HAP-1 (cell line): ENCODE measurements at regions not wholly inside any gene's neighbourhood (a gene's known extent, or its start where the extent isn't known, plus 50 kb on each side); places are given as distances from the start of the nearest gene placed in this dataset.

Experiments used
- DNase-seq, 2 experiments: peaks; one replicate each; pipeline ENCODE4 v3.0.0-alpha.2; 2016 to 2020; ENCODE audit warnings: low spot score in 2 of 2
- H3K27me3 ChIP-seq: fragments of 250-450 bp; sonication (Bioruptor Pico); 2 replicates; pipeline ENCODE4 v1.5.1; 2020; ENCODE audit warnings: low read depth, mild to moderate bottlenecking, moderate library complexity
- H3K36me3 ChIP-seq: fragments of 250-450 bp; sonication (Bioruptor Pico); replicated peaks from 2 replicates; pipeline ENCODE4 v1.5.1; 2020; ENCODE audit warnings: mild to moderate bottlenecking
- H3K4me1 ChIP-seq: fragments of 250-450 bp; sonication (Bioruptor Pico); 2 replicates; pipeline ENCODE4 v1.5.1; 2020; ENCODE audit warnings: mild to moderate bottlenecking
- H3K4me3 ChIP-seq: fragments of 250-450 bp; sonication (Bioruptor Pico); 2 replicates; pipeline ENCODE4 v1.5.1; 2020; ENCODE audit warnings: mild to moderate bottlenecking, moderate library complexity
- H3K9me3 ChIP-seq: fragments of 250-450 bp; sonication (Bioruptor Pico); 2 replicates; pipeline ENCODE4 v1.5.1; 2020; ENCODE audit warnings: mild to moderate bottlenecking, moderate library complexity
- in situ Hi-C: fragments of 300-500 bp; cut with MboI; formaldehyde crosslinking; loops from 3 replicates; pipeline ENCODE4 v1.14.3; 2020; ENCODE audit warnings: low sequenced_read_pairs, inconsistent platforms, mixed read lengths

GRCh38 chr6:134692008-134692407 is 257.9 kb downstream of the ALDH8A1 start:
- H3K36me3 ChIP-seq, result no peaks in the 10 kb centered on the region
- DNase-seq, result no peak
- peaks cover 2% of the 10 kb centered on the region; the same call in 1 of the 2 replicates for H3K4me1 ChIP-seq
- in situ Hi-C loops, result no loop called here
- no peaks in the 10 kb centered on the region for H3K27me3 ChIP-seq
- H3K9me3 ChIP-seq, result no peaks in the 10 kb centered on the region
- no peak overlapping the region for H3K4me3 ChIP-seq

GRCh38 chr6:134691180-134691579 is 258.7 kb downstream of the ALDH8A1 start:
- in situ Hi-C loops, result no loop called here

GRCh38 chr6:134690048-134690447 is 259.9 kb downstream of the ALDH8A1 start:
- Histone ChIP-seq H3K27me3 (no peaks in the 10 kb centered on the region), H3K4me1 (peaks cover 2% of the 10 kb centered on the region; the same call in 1 of the 2 replicates), H3K4me3 (no peak overlapping the region), H3K9me3 (no peaks in the 10 kb centered on the region), H3K36me3 (no peaks in the 10 kb centered on the region)
- DNase-seq, result no peak
- in situ Hi-C loops, result no loop called here

More at GRCh38 chr6:134691180-134691579, 258.7 kb downstream of the ALDH8A1 start:
- DNase-seq, result no peak
- H3K4me1 ChIP-seq, result peaks cover 2% of the 10 kb centered on the region; the same call in 1 of the 2 replicates
- no peaks in the 10 kb centered on the region for H3K9me3 ChIP-seq
- no peaks in the 10 kb centered on the region for H3K36me3 ChIP-seq
- H3K27me3 ChIP-seq, result no peaks in the 10 kb centered on the region
- H3K4me3 ChIP-seq, result no peak overlapping the region

- in situ Hi-C loops, result no loop called here
- Histone ChIP-seq H3K9me3 (no peaks in the 10 kb centered on the region), H3K27me3 (no peaks in the 10 kb centered on the region), H3K4me1 (peaks cover 2% of the 10 kb centered on the region; the same call in 1 of the 2 replicates), H3K36me3 (no peaks in the 10 kb centered on the region), H3K4me3 (no peak overlapping the region)
- DNase-seq, result no peak
Measured at GRCh38 chr6:134689641-134690040, 260.3 kb downstream of the ALDH8A1 start.

GRCh38 chr6:134689177-134689576 is 260.7 kb downstream of the ALDH8A1 start:
- DNase-seq, result no peak
- in situ Hi-C loops, result no loop called here
- H3K36me3 ChIP-seq, result no peaks in the 10 kb centered on the region

GRCh38 chr6:134686071-134686470 is 263.8 kb downstream of the ALDH8A1 start:
- H3K36me3 ChIP-seq, result no peaks in the 10 kb centered on the region
- H3K27me3 ChIP-seq, result no peaks in the 10 kb centered on the region
- no peak overlapping the region for H3K4me3 ChIP-seq
- no peaks in the 10 kb centered on the region for H3K9me3 ChIP-seq
- H3K4me1 ChIP-seq, result peaks cover 2% of the 10 kb centered on the region; the same call in 1 of the 2 replicates
- DNase-seq, result no peak
- in situ Hi-C loops, result no loop called here

More at GRCh38 chr6:134689177-134689576, 260.7 kb downstream of the ALDH8A1 start:
- Histone ChIP-seq H3K9me3 (no peaks in the 10 kb centered on the region), H3K4me1 (peaks cover 2% of the 10 kb centered on the region; the same call in 1 of the 2 replicates), H3K27me3 (no peaks in the 10 kb centered on the region), H3K4me3 (no peak overlapping the region)

GRCh38 chr6:134684423-134684795 is 265.5 kb downstream of the ALDH8A1 start:
- no peak for DNase-seq
- Histone ChIP-seq H3K9me3 (no peaks in the 10 kb centered on the region), H3K4me1 (peaks cover 2% of the 10 kb centered on the region; the same call in 1 of the 2 replicates), H3K36me3 (no peaks in the 10 kb centered on the region), H3K4me3 (no peak overlapping the region), H3K27me3 (no peaks in the 10 kb centered on the region)
- in situ Hi-C loops, result no loop called here

GRCh38 chr6:134683783-134684422 is 266.0 kb downstream of the ALDH8A1 start:
- no peak for DNase-seq
- no peaks in the 10 kb centered on the region for H3K9me3 ChIP-seq
- in situ Hi-C loops, result no loop called here

GRCh38 chr6:134680433-134680832 is 269.5 kb downstream of the ALDH8A1 start:
- Histone ChIP-seq H3K36me3 (no peaks in the 10 kb centered on the region), H3K4me1 (no peaks in the 10 kb centered on the region), H3K9me3 (no peaks in the 10 kb centered on the region), H3K27me3 (no peaks in the 10 kb centered on the region), H3K4me3 (no peak overlapping the region)
- in situ Hi-C loops, result no loop called here
- no peak for DNase-seq

More at GRCh38 chr6:134683783-134684422, 266.0 kb downstream of the ALDH8A1 start:
- H3K4me3 ChIP-seq, result no peak overlapping the region
- no peaks in the 10 kb centered on the region for H3K27me3 ChIP-seq
- H3K4me1 ChIP-seq, result no peaks in the 10 kb centered on the region
- no peaks in the 10 kb centered on the region for H3K36me3 ChIP-seq

GRCh38 chr6:134680021-134680420 is 269.9 kb downstream of the ALDH8A1 start:
- H3K4me1 ChIP-seq, result no peaks in the 10 kb centered on the region
- in situ Hi-C loops, result no loop called here
- H3K27me3 ChIP-seq, result no peaks in the 10 kb centered on the region
- no peaks in the 10 kb centered on the region for H3K9me3 ChIP-seq
- no peak for DNase-seq
- H3K4me3 ChIP-seq, result no peak overlapping the region
- H3K36me3 ChIP-seq, result no peaks in the 10 kb centered on the region

- in situ Hi-C loops, result no loop called here
- Histone ChIP-seq H3K36me3 (no peaks in the 10 kb centered on the region), H3K4me3 (no peak overlapping the region), H3K4me1 (no peaks in the 10 kb centered on the region), H3K27me3 (no peaks in the 10 kb centered on the region), H3K9me3 (no peaks in the 10 kb centered on the region)
- DNase-seq, result peak in 1 of 2 experiments; percentile 51
Measured at GRCh38 chr6:134678436-134678889, 271.4 kb downstream of the ALDH8A1 start.

GRCh38 chr6:134676307-134677281 is 273.3 kb downstream of the ALDH8A1 start:
- in situ Hi-C loops, result no loop called here
- no peaks in the 10 kb centered on the region for H3K36me3 ChIP-seq
- no peaks in the 10 kb centered on the region for H3K27me3 ChIP-seq
- H3K4me1 ChIP-seq, result no peaks in the 10 kb centered on the region
- no peak for DNase-seq
- H3K9me3 ChIP-seq, result no peaks in the 10 kb centered on the region
- no peak overlapping the region for H3K4me3 ChIP-seq

- Histone ChIP-seq H3K27me3 (no peaks in the 10 kb centered on the region), H3K4me1 (no peaks in the 10 kb centered on the region)
- DNase-seq, result no peak
Measured at GRCh38 chr6:134675110-134676054, 274.5 kb downstream of the ALDH8A1 start.

More at GRCh38 chr6:134675110-134676054, 274.5 kb downstream of the ALDH8A1 start:
- H3K4me3 ChIP-seq, result no peak overlapping the region
- H3K9me3 ChIP-seq, result no peaks in the 10 kb centered on the region
- in situ Hi-C loops, result no loop called here
- no peaks in the 10 kb centered on the region for H3K36me3 ChIP-seq
